Fibroblast of villous mesenchyme (primary cell): ENCODE measurements at regions not wholly inside any gene's neighbourhood (a gene's known extent, or its start where the extent isn't known, plus 50 kb on each side); places are given as distances from the start of the nearest gene placed in this dataset.

Source experiments
- DNase-seq: peaks from one replicate; pipeline ENCODE4 v3.0.0-alpha.2; 2010; ENCODE audit warnings: low read depth
- H3K4me3 ChIP-seq: 2 replicates; pipeline ENCODE4 v1.5.1; 2011; ENCODE audit warnings: low read depth, mild to moderate bottlenecking, low read length
- TF ChIP-seq, protein P1 (sequence below): IDR thresholded peaks from 2 replicates; pipeline ENCODE4 v1.5.1; 2012; ENCODE audit warnings: low read depth, mild to moderate bottlenecking, low read length; ENCODE audit not compliant: insufficient read depth

DNA sequence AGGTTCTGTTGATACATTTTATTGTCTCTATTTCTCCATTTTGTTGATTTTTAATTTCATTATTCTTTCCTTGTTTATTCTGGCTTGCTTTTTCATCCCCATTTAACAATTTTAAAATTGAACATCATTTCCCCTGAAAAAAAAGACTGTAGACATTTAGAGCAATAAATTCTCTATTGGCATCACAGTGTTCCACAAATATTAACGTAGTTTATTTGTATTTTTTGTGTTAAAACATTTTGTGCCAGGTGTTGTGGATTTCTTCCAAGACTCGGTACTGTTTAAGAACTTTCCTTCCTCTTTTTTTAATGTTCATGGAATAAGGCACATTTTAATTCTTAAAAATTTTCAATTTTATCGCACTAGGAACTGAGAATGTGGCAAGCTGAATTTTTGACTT is 156.1 kb upstream of the NPY start:
- no peak overlapping the region for H3K4me3 ChIP-seq
- DNase-seq, result no peak
- TF ChIP-seq, protein P1, sequence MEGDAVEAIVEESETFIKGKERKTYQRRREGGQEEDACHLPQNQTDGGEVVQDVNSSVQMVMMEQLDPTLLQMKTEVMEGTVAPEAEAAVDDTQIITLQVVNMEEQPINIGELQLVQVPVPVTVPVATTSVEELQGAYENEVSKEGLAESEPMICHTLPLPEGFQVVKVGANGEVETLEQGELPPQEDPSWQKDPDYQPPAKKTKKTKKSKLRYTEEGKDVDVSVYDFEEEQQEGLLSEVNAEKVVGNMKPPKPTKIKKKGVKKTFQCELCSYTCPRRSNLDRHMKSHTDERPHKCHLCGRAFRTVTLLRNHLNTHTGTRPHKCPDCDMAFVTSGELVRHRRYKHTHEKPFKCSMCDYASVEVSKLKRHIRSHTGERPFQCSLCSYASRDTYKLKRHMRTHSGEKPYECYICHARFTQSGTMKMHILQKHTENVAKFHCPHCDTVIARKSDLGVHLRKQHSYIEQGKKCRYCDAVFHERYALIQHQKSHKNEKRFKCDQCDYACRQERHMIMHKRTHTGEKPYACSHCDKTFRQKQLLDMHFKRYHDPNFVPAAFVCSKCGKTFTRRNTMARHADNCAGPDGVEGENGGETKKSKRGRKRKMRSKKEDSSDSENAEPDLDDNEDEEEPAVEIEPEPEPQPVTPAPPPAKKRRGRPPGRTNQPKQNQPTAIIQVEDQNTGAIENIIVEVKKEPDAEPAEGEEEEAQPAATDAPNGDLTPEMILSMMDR, result no peak

DNA sequence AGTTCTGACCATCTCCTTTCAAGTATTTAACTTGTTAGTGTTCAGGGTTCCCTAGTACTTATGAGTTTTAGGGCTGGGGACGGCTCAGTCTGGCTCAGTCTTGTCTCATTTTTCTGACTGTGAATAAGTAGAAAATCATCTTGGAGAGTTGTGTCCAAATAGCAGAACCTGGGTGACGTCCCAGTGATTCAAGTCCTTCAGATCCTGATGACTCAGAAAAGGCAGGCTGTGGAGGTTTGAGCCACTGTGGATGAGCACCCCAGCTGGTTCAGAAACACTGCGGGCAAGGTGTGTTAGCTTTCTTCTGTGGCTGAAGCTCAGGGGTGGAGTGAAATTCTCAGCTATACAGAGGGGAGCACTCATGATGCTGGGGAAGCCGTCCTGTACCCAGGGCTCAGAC is 154.4 kb upstream of the NPY start:
- DNase-seq, result no peak
- TF ChIP-seq, protein P1, result no peak
- H3K4me3 ChIP-seq, result no peak overlapping the region

DNA sequence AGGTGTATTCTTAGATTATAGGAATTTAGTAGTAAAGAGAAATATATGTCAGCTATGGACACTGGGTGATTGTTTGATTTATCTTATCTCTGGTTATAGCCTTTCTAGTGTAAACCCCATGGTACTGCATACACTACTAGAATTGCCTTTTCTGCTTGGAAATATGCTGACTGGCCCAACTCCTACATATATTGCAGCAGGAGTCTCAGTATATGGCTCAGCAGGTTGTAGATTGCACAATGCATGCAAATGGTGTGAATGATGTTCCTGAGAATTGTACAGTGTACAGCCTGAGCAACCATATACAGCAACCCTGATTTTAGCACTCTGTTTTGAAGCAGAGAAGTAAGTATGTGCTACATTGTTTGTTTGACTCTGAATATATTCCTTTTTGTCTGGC is 153.4 kb upstream of the NPY start:
- no peak overlapping the region for H3K4me3 ChIP-seq
- no peak for DNase-seq
- TF ChIP-seq, protein P1, result no peak

DNA sequence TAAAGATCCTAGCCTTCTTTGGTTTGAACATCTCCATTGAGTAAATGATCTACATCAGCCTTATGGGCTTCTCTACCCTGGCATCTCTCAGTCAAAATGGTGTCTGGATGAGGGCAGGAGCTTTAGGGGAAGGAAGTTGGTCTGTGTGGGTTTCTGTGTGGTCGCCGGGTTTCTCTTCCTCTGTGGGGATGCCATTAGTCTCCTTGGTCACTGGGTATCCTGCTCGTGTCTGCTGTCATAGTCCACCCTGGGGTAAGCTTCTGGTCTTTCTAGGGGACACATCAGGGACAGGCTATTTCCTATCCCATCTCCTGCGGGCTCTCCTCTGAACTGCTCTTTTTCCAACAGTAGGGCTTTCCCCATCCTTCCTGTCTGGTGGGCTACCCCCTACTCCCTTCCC is 150.3 kb upstream of the NPY start:
- no peak overlapping the region for H3K4me3 ChIP-seq
- TF ChIP-seq, protein P1, result no peak
- DNase-seq, result no peak

DNA sequence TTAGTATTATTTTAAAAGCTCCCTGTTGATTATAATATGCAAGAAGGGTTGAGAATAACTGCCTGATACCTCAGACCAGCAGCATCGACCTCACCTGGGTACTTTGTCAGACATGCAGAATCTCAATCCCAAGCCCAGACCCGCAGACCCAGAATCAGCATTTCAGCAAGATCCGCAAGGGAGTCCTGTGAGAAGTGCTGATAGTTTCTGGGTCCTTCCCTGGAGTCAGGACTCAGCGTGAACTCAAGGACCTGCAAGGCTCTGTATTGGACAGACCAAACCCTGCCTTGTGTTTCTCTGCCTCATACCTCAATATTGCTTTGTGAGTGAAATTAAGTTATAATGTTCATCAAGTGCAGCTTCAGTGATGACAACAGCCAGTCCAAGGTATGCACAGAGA is 149.5 kb upstream of the NPY start:
- H3K4me3 ChIP-seq, result no peak overlapping the region
- no peak for DNase-seq
- TF ChIP-seq, protein P1, result no peak

DNA sequence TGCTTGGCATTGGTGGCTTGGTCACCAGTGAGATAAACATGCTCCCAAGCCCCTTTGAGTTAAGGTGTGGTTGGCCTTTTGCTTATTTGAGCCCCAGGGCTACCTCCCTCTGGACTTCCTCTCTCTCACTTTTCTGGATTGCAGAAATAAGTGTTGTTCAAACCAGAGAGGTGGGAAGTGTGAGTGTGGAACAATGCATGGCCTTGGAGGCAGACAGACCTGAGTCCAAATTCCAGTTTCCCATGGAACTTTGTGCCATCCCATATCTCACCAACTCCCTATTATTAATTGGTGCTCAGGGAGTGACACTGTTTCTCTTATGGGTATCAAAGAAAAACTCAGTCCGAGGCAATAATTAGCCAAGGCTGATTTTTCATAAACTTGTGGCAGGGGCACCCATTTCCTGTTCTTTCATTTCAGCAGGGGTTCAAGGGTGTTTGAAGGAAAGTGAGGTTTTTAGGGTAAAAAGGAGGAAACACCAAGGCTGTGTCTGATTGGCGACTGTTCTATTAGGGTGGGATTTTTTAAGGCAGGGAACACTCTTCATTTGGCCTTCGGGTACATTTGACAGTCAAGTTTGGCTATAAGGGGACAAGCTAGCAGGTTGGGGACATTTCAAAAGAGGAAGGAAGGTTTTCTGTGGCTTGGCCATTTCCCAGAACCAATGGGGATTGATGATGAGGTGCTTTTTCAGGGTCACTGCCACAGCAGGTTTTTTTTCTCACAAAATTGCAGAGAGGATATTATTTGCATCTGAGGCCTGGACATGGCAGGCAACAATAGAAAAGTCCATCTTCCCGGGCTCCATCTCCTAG is 148.8 kb upstream of the NPY start:
- no peak for DNase-seq
- no peak overlapping the region for H3K4me3 ChIP-seq
- TF ChIP-seq, protein P1, result no peak

DNA sequence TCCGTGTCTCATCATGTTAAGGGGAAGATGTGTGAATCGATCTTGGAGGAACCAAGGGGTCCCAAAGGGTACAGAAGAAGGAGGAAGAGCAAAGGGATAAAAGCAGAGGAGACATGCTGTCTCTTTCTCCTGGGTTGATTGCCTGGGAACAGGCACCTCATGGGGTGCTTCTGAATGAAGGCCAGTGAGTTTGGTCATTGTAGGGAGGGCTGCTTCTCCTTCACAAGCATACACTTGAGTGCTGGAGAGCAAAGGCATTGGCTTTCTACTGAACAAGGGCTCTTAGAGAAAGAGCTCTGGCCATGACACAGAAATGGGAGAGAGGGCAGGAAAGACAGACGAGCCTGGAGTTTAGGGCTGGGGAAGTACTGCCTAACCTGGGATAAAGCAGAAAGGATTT is 146.7 kb upstream of the NPY start:
- H3K4me3 ChIP-seq, result no peak overlapping the region
- DNase-seq, result no peak
- TF ChIP-seq, protein P1, result no peak
